Mucosa of descending colon (tissue), 3 donors: ENCODE measurements at regions not wholly inside any gene's neighbourhood (a gene's known extent, or its start where the extent isn't known, plus 50 kb on each side); places are given as distances from the start of the nearest gene placed in this dataset.

Experiments
- ATAC-seq: fragments of 200-7000 bp; cut with Tn5 transposase; one replicate; pipeline ENCODE4 v1.9.1; 2020; ENCODE audit warnings: mild to moderate bottlenecking, moderate library complexity
- DNase-seq, 3 donors: peaks; one replicate each; pipeline ENCODE4 v3.0.0-alpha.2; 2020
- H3K36me3 ChIP-seq: fragments of 200-600 bp; one replicate; pipeline ENCODE4 v1.8.0; 2021; ENCODE audit warnings: low read depth, mild to moderate bottlenecking
- H3K4me1 ChIP-seq: fragments of 200-600 bp; one replicate; pipeline ENCODE4 v1.8.0; 2021; ENCODE audit warnings: low read depth, mild to moderate bottlenecking
- H3K4me3 ChIP-seq: fragments of 200-600 bp; one replicate; pipeline ENCODE4 v1.8.0; 2021; ENCODE audit warnings: mild to moderate bottlenecking
- H3K9me3 ChIP-seq: fragments of 200-600 bp; one replicate; pipeline ENCODE4 v1.8.0; 2021; ENCODE audit warnings: mild to moderate bottlenecking
- CTCF ChIP-seq: fragments of 200-600 bp; IDR thresholded peaks from one replicate; pipeline ENCODE4 v1.8.0; 2022; ENCODE audit warnings: antibody characterized with exemption, mild to moderate bottlenecking
- intact Hi-C, 2 donors: fragments of 100-400 bp; cut with DNase I in 1 of 2; cut with micrococcal nuclease in 1 of 2; formaldehyde crosslinking; loops; one replicate each; pipeline versions ENCODE4 v1.11.0 to v1.11.1; 2022; cut with DNase I, micrococcal nuclease
- donor health status: DM: no; HTN: no; CAD: no; lungs with moderate emphysema.
- donor health status: DM: no; HTN: no; CAD: no.
- donor health status: DM: no; HTN: yes; CAD: no.

DNA sequence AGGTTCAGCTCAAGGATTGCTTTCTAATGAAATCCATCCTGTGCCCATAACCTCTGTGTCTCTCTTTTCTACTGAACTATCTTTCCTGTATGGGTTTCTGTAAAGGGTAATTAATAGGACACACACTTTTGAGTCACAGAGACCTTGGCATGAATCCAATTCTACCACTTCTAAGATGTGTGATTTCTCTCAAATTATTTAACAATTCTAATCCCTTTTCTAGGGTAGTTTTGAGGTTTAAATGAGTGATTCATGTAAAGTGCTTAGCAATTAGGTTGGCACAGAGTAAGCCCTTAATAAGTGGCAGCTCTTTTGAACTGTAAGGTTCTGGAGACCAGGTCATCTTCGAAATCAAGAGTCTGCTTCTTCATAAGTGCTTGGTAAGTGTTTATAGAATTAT lies 202.7 kb downstream of the RASSF9 start:
- Histone ChIP-seq H3K36me3 (no peaks in the 10 kb centered on the region), H3K9me3 (no peaks in the 10 kb centered on the region), H3K4me1 (no peaks in the 10 kb centered on the region), H3K4me3 (no peak overlapping the region)
- intact Hi-C loops, result no loop called here
- no peak for TF ChIP-seq CTCF
- DNase-seq (no peak), ATAC-seq (no peak)

DNA sequence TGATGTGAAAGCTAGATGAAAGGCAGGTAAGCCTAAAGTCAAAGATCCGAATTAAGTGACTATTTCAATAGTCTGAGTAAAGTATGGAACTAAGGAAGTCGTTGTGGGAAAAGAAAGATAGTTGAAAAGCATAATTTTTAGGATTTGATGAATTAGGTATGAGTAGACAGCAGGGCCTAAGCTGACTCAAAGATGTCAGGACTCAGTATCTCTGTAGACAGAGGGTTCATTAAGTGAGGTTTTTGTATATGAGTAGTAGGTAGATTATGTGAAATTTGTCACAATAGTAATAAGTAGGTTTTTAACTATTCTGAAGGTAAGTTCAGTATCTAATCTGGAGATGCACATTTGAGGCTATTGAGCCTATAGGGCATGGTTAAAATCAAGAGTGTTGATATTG lies 196.4 kb downstream of the RASSF9 start:
- ATAC-seq (no peak), DNase-seq (no peak)
- H3K4me3 ChIP-seq, result no peak overlapping the region
- H3K36me3 ChIP-seq, result no peaks in the 10 kb centered on the region
- H3K4me1 ChIP-seq, result no peaks in the 10 kb centered on the region
- intact Hi-C loops, result no loop called here
- H3K9me3 ChIP-seq, result no peaks in the 10 kb centered on the region
- TF ChIP-seq CTCF, result no peak

GRCh38 chr12:85641796-85642195 lies 194.4 kb downstream of the RASSF9 start:
- ATAC-seq (no peak), DNase-seq (no peak)
- Histone ChIP-seq H3K4me3 (no peak overlapping the region), H3K9me3 (no peaks in the 10 kb centered on the region), H3K4me1 (no peaks in the 10 kb centered on the region), H3K36me3 (no peaks in the 10 kb centered on the region)
- intact Hi-C loops, result no loop called here
- TF ChIP-seq CTCF, result no peak

DNA sequence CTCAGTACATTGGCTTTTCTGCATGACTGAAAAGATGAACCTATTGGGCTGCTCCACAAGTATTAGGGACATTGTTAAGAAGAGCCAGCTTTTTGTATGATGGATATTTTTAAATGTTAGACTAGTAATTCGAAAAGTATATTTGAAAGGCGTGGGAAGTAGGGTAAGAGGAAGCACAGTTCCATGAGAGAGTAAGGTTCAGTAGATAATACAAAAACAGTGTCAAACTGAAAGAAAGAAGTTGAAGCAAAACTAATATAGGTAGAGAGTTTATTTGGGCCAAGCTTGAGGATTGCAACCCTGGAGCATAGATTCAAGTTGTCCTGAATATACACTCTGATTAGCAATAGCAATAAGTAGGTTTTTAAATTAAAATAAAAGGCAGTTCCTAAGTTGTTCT lies 193.9 kb downstream of the RASSF9 start:
- Histone ChIP-seq H3K4me3 (no peak overlapping the region), H3K36me3 (no peaks in the 10 kb centered on the region), H3K9me3 (no peaks in the 10 kb centered on the region), H3K4me1 (no peaks in the 10 kb centered on the region)
- no peak for TF ChIP-seq CTCF
- intact Hi-C loops, result no loop called here
- ATAC-seq, result no peak
- DNase-seq, result no peak

DNA sequence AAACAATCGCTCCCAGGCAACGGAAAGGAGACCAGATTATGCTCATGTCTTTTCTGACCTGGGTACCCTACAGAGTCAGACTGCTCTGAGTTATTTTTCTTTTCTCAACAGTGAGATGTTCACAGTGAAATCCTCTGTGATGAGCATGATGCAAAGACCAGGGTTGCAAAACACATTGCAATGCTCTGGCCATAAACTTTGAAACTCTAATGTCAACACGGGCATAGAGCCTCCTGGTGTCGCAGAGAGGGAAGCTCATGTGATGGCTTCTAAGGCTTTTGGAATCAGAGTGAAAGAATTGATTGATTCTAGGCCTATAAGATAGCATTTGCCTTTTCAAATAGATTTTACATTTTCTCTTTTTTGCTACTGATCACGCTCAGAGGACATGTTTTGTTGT lies 193.4 kb downstream of the RASSF9 start:
- Histone ChIP-seq H3K4me1 (no peaks in the 10 kb centered on the region), H3K9me3 (no peaks in the 10 kb centered on the region), H3K4me3 (no peak overlapping the region), H3K36me3 (no peaks in the 10 kb centered on the region)
- intact Hi-C loops, result no loop called here
- TF ChIP-seq CTCF, result no peak
- ATAC-seq (peak; percentile 50), DNase-seq (peak in 1 of 3 donors; percentile 9)

GRCh38 chr12:85644508-85644907 lies 191.7 kb downstream of the RASSF9 start:
- no peak overlapping the region for H3K4me3 ChIP-seq
- no peak for TF ChIP-seq CTCF
- intact Hi-C loops, result no loop called here
- no peaks in the 10 kb centered on the region for H3K4me1 ChIP-seq
- DNase-seq (no peak), ATAC-seq (no peak)
- H3K36me3 ChIP-seq, result no peaks in the 10 kb centered on the region
- H3K9me3 ChIP-seq, result no peaks in the 10 kb centered on the region
